Breast epithelium (tissue), 3 donors: ENCODE measurements at regions not wholly inside any gene's neighbourhood (a gene's known extent, or its start where the extent isn't known, plus 50 kb on each side); places are given as distances from the start of the nearest gene placed in this dataset.

ENCODE experiments used
- CTCF ChIP-seq, 3 donors: fragments of 450-650 bp; IDR thresholded peaks; one replicate each; pipeline ENCODE4 v1.5.1; 2016 to 2017; ENCODE audit warnings: antibody characterized with exemption in 3 of 3, mild to moderate bottlenecking in 3 of 3, moderate library complexity in 3 of 3
- POLR2A ChIP-seq: fragments of 450-650 bp; IDR thresholded peaks from one replicate; pipeline ENCODE4 v1.6.1; 2016; ENCODE audit warnings: antibody characterized with exemption, mild to moderate bottlenecking, moderate library complexity
- POLR2AphosphoS5 ChIP-seq, 3 donors: sonication (generic); formaldehyde crosslinking; IDR thresholded peaks; one replicate each; pipeline ENCODE4 v1.6.1; 2017; ENCODE audit warnings: antibody characterized with exemption in 3 of 3

GRCh38 chr17:71434716-71435115 is 686.1 kb upstream of the SOX9 start:
- TF ChIP-seq CTCF (IDR thresholded peaks at IDR 0.05) = no peak
- no peak for TF ChIP-seq POLR2A
- no peak for TF ChIP-seq POLR2AphosphoS5 (IDR thresholded peaks at IDR 0.05)
